Colonic mucosa (tissue), 4 donors: ENCODE measurements at regions not wholly inside any gene's neighbourhood (a gene's known extent, or its start where the extent isn't known, plus 50 kb on each side); places are given as distances from the start of the nearest gene placed in this dataset.

Source experiments
- DNase-seq: peaks from one replicate; pipeline ENCODE4 v3.0.0-alpha.2; 2020
- H3K27ac ChIP-seq: fragments of 200-600 bp; one replicate; pipeline ENCODE4 v1.8.0; 2021
- H3K27me3 ChIP-seq: fragments of 200-600 bp; one replicate; pipeline ENCODE4 v1.8.0; 2021
- H3K36me3 ChIP-seq: fragments of 200-600 bp; one replicate; pipeline ENCODE4 v1.8.0; 2021
- H3K4me1 ChIP-seq: fragments of 200-600 bp; one replicate; pipeline ENCODE4 v1.8.0; 2021; ENCODE audit warnings: mild to moderate bottlenecking
- H3K4me3 ChIP-seq: fragments of 200-600 bp; one replicate; pipeline ENCODE4 v1.8.0; 2021
- H3K9ac ChIP-seq, 2 donors: one replicate each; pipeline ENCODE4 v1.7.0; 2013; ENCODE audit warnings: control low read depth in 2 of 2, low read depth in 2 of 2, low read length in 2 of 2
- H3K9me3 ChIP-seq: fragments of 200-600 bp; one replicate; pipeline ENCODE4 v1.8.0; 2021
- intact Hi-C: fragments of 100-400 bp; cut with DNase I; formaldehyde crosslinking; loops from one replicate; pipeline ENCODE4 v1.14.1; 2022
- TF ChIP-seq, protein P1 (sequence below): fragments of 200-600 bp; IDR thresholded peaks from one replicate; pipeline ENCODE4 v1.8.0; 2022; ENCODE audit warnings: antibody characterized with exemption, mild to moderate bottlenecking
- donor health status: healthy.
- donor health status: DM: no; HTN: no; CAD: no.
- donor health status: DM: no; HTN: no; CAD: no.

DNA sequence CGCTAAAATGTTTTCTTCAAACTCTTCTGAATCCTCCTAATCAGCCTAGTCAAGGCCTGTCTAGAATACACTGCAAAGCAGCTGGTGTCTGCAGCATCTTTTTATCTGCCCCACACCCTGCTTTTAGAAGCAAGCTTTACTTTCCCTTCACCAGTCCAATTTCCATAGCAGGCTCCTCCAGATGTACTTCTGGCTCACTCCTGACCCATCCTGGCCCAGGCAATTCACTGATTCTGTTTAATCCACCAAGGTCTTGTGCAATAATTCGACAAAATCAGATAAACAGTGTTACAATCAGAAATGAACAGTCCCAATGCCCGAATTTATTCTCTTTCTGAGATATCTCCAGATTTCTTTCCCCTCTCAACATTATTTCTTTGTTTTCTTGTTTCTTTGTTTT lies 415.2 kb upstream of the SGCG start:
- Histone ChIP-seq H3K9me3 (no peaks in the 10 kb centered on the region), H3K9ac (no peak overlapping the region), H3K27ac (no peak overlapping the region), H3K36me3 (no peaks in the 10 kb centered on the region), H3K27me3 (no peaks in the 10 kb centered on the region), H3K4me3 (no peak overlapping the region), H3K4me1 (no peaks in the 10 kb centered on the region)
- intact Hi-C loops, result no loop called here
- no peak for DNase-seq
- TF ChIP-seq, protein P1, sequence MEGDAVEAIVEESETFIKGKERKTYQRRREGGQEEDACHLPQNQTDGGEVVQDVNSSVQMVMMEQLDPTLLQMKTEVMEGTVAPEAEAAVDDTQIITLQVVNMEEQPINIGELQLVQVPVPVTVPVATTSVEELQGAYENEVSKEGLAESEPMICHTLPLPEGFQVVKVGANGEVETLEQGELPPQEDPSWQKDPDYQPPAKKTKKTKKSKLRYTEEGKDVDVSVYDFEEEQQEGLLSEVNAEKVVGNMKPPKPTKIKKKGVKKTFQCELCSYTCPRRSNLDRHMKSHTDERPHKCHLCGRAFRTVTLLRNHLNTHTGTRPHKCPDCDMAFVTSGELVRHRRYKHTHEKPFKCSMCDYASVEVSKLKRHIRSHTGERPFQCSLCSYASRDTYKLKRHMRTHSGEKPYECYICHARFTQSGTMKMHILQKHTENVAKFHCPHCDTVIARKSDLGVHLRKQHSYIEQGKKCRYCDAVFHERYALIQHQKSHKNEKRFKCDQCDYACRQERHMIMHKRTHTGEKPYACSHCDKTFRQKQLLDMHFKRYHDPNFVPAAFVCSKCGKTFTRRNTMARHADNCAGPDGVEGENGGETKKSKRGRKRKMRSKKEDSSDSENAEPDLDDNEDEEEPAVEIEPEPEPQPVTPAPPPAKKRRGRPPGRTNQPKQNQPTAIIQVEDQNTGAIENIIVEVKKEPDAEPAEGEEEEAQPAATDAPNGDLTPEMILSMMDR, result no peak

DNA sequence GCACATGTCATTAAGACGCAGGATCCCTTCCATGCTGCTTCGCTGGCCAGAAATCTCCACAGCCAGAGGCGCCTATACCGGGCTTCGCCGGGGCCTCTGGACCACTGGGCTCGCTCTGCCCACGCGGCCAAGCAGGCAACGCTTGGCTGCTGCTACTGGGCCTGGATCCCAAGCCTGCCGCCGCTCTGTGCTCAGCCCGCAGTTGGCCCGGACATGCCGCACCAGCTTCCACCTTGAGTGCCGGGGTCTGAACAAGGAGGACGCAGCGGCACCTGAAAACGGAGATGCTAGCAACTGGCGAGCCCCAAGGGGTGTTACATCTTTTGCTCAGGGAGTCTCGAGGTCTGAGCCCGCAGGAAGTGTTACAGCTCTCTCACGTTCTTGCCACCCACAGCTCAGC lies 409.9 kb upstream of the SGCG start:
- Histone ChIP-seq H3K36me3 (no peaks in the 10 kb centered on the region), H3K9me3 (no peaks in the 10 kb centered on the region), H3K4me1 (no peaks in the 10 kb centered on the region), H3K27ac (no peak overlapping the region), H3K4me3 (no peak overlapping the region), H3K27me3 (no peaks in the 10 kb centered on the region), H3K9ac (no peak overlapping the region)
- intact Hi-C loops, result no loop called here
- DNase-seq, result no peak
- TF ChIP-seq, protein P1, result no peak

DNA sequence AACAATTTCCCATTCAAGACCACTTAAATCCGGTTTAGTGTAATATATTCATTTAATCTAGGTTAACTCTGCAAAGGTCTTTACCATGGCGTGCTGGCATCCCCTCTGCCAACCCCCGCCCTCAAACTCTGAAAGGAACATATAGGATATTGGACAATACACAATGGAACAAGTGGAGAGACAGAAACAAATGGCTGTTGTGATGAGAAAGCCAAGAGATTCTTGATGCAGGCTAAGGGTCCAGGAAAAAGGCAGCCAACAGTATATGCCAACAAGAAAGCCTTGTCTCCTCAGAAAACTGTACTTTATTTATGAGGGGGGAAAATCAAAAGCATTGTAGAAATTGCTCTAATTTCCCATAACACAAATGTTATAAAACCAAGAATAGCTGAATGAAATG lies 407.3 kb upstream of the SGCG start:
- DNase-seq, result no peak
- no peak overlapping the region for H3K9ac ChIP-seq
- H3K27ac ChIP-seq, result no peak overlapping the region
- H3K9me3 ChIP-seq, result no peaks in the 10 kb centered on the region
- TF ChIP-seq, protein P1, result no peak
- no peaks in the 10 kb centered on the region for H3K36me3 ChIP-seq
- intact Hi-C loops, result no loop called here
- H3K4me1 ChIP-seq, result no peaks in the 10 kb centered on the region
- no peak overlapping the region for H3K4me3 ChIP-seq
- no peaks in the 10 kb centered on the region for H3K27me3 ChIP-seq

DNA sequence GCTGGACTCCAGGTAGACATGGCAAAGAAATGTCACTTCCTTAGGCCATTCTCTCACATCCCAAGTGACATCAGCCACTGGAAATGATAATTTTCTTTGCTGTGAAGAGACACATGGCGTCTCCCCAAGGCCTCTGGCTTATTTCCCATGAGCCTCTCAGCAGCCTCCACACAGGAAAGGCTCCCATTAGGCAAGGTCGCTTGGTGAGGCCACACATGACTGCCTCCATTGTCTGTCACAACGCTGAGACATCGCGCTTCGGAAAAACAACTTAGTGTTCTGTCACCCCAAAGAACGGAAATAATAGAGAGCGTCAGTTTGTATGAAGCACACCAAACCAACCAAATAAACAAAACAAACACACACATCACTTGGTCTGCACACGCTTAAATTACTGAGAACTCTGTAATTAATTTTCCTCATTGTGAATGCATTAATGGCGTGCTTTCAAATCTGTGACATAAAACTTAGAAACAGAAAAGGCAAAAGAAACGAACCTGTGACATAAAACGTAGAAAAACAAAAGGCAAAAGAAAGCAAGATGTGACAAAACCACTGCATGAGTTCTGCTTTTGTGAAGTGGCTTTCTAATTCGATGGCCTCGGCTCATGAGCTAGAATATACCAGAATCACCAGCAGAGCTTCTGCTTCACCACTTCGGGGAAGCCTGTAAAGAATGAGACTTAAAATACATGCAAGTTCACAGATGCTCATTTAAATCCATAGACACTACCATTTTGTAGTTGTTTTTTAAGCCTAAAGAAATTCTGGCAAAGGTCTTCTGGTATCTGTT lies 404.2 kb upstream of the SGCG start:
- Histone ChIP-seq H3K9me3 (no peaks in the 10 kb centered on the region), H3K36me3 (no peaks in the 10 kb centered on the region), H3K27me3 (no peaks in the 10 kb centered on the region), H3K4me3 (no peak overlapping the region), H3K27ac (no peak overlapping the region), H3K9ac (no peak overlapping the region), H3K4me1 (no peaks in the 10 kb centered on the region)
- intact Hi-C loops, result no loop called here
- DNase-seq, result no peak
- TF ChIP-seq, protein P1, result no peak

DNA sequence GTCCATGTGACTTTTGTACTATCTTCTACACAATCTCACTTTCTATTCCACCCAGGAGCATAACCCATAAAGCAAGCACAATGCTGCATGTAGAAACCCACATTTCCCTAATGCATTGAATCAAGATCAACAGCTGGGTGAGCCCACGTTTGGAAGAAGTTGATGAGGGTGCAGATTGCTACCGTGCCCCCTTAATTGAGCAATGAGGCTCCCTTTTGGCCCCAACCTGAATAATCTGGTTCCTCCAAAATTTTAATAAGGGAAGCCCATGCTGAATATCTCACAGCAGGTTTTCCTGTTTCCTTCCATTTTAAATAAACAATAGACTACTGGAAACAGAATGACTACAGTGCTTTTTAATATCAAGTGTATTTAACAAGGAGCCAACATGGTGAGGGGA lies 403.6 kb upstream of the SGCG start:
- Histone ChIP-seq H3K4me1 (no peaks in the 10 kb centered on the region), H3K36me3 (no peaks in the 10 kb centered on the region), H3K27ac (no peak overlapping the region), H3K27me3 (no peaks in the 10 kb centered on the region), H3K9ac (no peak overlapping the region), H3K9me3 (no peaks in the 10 kb centered on the region), H3K4me3 (no peak overlapping the region)
- DNase-seq, result no peak
- TF ChIP-seq, protein P1, result no peak
- intact Hi-C loops, result no loop called here
